Activated naive CD8-positive, alpha-beta T cell treated with anti-CD3 and anti-CD28 coated beads, Interleukin-2, amount 50 U/mL, for 24 hours (primary cell): ENCODE measurements at regions not wholly inside any gene's neighbourhood (a gene's known extent, or its start where the extent isn't known, plus 50 kb on each side); places are given as distances from the start of the nearest gene placed in this dataset.
"Not testable (repeated sequence)": the region's sequence is repeated elsewhere in the genome, so short reads cannot be mapped to it uniquely, and the experiment has no call there.

Source experiments
- ATAC-seq: fragments of 150-1000 bp; cut with Tn5 transposase; one replicate; pipeline ENCODE4 v1.10.0; 2021
- DNase-seq: peaks from one replicate; pipeline ENCODE4 v3.0.0; 2021
- H3K27ac Mint-ChIP-seq: one replicate; pipeline ENCODE4 v1.8.0; 2021; ENCODE audit warnings: mild to moderate bottlenecking, mixed read lengths
- H3K27me3 Mint-ChIP-seq: one replicate; pipeline ENCODE4 v1.8.0; 2021; ENCODE audit warnings: mixed read lengths
- H3K36me3 Mint-ChIP-seq: one replicate; pipeline ENCODE4 v1.8.0; 2021; ENCODE audit warnings: low read depth, mixed read lengths
- H3K4me1 Mint-ChIP-seq: one replicate; pipeline ENCODE4 v1.8.0; 2021; ENCODE audit warnings: mixed read lengths
- H3K4me3 Mint-ChIP-seq: one replicate; pipeline ENCODE4 v1.8.0; 2021; ENCODE audit warnings: mild to moderate bottlenecking, moderate library complexity, mixed read lengths
- H3K9me3 Mint-ChIP-seq: one replicate; pipeline ENCODE4 v1.8.0; 2021; ENCODE audit warnings: mixed read lengths

DNA sequence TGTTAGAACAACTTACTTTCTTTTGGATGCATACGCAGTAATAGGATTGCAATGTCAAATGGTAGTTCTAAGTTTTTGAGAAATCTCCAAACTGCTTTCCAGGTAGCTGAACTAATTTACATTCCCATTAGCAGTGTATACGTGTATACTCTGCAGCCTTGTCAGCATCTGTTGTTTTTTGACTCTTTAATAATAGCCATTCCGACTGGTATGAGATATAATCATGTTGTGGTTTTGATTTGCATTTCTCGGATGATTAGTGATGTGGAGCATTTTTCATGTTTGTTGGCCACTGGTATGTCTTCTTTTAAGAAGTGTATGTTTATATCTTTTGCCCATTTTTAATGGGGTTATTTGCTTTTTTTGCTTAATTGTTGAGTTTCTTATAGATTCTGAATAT is 76.9 kb upstream of the HNRNPA1L2 start:
- not testable (repeated sequence) for DNase-seq, H3K27me3 Mint-ChIP-seq, H3K9me3 Mint-ChIP-seq, ATAC-seq, H3K27ac Mint-ChIP-seq, H3K36me3 Mint-ChIP-seq, H3K4me3 Mint-ChIP-seq, H3K4me1 Mint-ChIP-seq

DNA sequence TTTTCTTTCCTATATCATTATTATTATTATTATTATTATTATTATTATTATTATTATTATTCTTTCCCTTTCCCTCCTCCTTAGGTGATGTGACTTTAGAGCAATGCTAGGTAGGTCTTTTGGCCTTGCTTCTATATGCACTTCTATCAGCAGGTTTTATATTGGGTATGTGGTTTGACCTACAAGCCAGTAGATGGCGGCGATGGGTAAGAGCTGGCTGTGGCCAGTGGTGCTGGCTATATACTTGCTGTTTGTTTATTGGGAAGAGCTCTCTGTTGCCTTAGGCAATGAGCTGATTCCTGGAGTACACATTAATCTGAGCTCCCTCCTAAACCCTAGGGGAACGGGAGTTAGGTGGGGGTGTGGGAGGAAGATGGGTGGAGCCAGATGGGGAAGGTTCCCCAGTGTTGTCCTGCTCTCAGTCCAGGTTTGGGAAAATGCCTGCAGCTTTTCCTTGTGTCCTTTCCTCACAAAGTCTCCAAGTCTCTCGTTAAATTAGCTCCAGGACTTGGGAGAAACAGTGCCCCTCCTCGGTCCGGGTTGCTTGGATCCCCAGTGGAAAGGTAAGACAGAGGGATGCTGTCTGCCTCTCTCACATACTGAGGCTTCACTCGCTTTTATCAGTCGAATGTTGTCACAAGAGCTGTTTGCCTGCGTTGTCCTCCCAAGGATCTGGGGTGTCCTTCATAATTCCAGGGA is 72.2 kb upstream of the HNRNPA1L2 start:
- not testable (repeated sequence) for H3K27me3 Mint-ChIP-seq, H3K4me1 Mint-ChIP-seq, H3K9me3 Mint-ChIP-seq, H3K4me3 Mint-ChIP-seq, H3K36me3 Mint-ChIP-seq, H3K27ac Mint-ChIP-seq
- DNase-seq (peak; percentile 2), ATAC-seq (peak; percentile 49)

DNA sequence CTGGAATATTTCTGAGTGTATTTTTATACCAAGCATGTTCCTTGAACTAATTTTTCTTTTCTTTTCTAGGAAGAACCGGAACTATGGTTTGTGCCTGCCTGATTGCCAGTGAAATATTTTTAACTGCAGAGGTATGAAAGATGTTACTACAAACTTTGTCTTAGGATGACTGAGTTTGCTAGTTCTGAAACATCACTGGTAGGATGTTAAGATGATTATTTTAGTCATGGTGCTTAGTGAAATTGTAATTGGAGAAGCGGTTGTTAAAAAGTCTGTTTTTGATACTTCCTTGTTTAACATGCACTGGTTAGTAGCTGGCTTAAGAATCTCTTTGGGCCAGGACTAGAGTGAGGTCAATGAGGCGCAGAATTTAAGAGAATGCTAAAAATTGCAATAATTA is 71.1 kb upstream of the HNRNPA1L2 start:
- not testable (repeated sequence) for H3K9me3 Mint-ChIP-seq, H3K4me1 Mint-ChIP-seq, H3K27ac Mint-ChIP-seq, H3K4me3 Mint-ChIP-seq, ATAC-seq, DNase-seq, H3K27me3 Mint-ChIP-seq, H3K36me3 Mint-ChIP-seq

DNA sequence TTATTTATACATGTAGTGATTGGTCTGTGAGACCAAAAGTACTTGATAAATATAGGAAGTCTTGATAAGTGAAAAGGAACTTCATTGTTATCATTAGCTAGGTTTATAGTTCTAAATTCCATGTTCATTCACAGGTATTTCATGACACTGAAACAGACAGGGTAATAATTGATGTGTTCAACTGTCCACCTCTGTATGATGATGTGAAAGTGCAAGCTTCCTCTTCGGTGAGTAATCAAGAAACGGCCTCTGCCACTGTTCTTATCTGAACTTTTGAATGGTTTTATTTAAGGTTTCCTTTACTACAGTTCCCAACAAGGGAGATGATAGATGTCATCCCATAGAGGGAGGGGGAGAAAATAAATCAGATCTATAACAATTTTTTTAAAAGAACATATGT is 59.3 kb upstream of the HNRNPA1L2 start:
- not testable (repeated sequence) for H3K4me3 Mint-ChIP-seq, H3K27me3 Mint-ChIP-seq, H3K36me3 Mint-ChIP-seq, ATAC-seq, H3K9me3 Mint-ChIP-seq, H3K27ac Mint-ChIP-seq, DNase-seq, H3K4me1 Mint-ChIP-seq
